Thyroid gland (tissue), 4 donors: ENCODE measurements at regions not wholly inside any gene's neighbourhood (a gene's known extent, or its start where the extent isn't known, plus 50 kb on each side); places are given as distances from the start of the nearest gene placed in this dataset.

Experiments used
- POLR2A ChIP-seq, 2 donors: fragments of 450-650 bp; IDR thresholded peaks; one replicate each; pipeline ENCODE4 v1.6.1; 2017; ENCODE audit warnings: antibody characterized with exemption in 2 of 2, mild to moderate bottlenecking in 2 of 2, moderate library complexity in 1 of 2
- TF ChIP-seq, protein P1 (sequence below), 6 experiments: fragments of 200-600 bp in 3 of 6; fragments of 450-650 bp in 3 of 6; sonication (generic) in 3 of 6; IDR thresholded peaks; one replicate each; pipeline ENCODE4 v1.5.1; 2016 to 2019; ENCODE audit warnings: antibody characterized with exemption in 6 of 6, mild to moderate bottlenecking in 2 of 6, inconsistent platforms in 1 of 6, moderate library complexity in 1 of 6

DNA sequence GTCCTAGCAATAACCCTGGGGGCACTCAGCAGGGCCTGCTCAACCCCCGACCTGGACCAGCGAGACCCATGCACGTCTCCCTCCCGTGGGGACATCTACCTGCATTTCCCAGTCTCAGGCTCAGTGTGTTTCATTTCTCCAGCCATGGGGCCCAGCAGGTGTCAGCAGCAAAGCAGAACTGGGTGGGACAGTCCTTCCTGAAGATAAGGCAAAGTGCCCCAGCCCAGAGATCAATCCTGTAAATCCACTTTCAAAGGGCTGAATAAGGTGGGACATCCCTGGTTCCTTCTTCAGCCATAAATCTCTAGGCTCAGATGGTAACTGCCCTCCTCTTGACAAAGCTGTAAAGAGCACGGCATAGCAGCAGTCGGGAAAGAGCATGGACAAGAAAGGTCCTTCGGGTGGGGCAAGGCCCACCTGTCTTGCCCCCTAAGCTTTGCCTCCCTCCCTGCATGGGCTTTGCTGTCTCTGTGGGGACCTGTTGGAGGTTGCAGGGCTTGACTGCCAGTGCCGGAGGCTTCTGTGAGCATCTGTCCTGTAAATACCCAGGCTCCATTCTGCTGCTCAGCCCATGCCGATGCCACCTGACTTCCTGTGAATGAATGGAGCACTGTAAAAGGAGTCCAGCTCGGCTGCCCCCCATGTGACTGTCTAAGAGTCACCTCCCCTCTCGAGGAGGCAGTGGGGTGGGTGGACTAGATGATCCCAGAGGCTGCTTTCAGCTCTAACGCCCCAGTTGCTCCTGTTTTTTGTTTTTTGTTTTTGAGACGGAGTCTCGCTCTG is 84.8 kb upstream of the TBC1D3K start:
- TF ChIP-seq, protein P1, sequence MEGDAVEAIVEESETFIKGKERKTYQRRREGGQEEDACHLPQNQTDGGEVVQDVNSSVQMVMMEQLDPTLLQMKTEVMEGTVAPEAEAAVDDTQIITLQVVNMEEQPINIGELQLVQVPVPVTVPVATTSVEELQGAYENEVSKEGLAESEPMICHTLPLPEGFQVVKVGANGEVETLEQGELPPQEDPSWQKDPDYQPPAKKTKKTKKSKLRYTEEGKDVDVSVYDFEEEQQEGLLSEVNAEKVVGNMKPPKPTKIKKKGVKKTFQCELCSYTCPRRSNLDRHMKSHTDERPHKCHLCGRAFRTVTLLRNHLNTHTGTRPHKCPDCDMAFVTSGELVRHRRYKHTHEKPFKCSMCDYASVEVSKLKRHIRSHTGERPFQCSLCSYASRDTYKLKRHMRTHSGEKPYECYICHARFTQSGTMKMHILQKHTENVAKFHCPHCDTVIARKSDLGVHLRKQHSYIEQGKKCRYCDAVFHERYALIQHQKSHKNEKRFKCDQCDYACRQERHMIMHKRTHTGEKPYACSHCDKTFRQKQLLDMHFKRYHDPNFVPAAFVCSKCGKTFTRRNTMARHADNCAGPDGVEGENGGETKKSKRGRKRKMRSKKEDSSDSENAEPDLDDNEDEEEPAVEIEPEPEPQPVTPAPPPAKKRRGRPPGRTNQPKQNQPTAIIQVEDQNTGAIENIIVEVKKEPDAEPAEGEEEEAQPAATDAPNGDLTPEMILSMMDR (IDR thresholded peaks at IDR 0.05): no peak
- no peak for TF ChIP-seq POLR2A (IDR thresholded peaks at IDR 0.05)
